Neural cell (in vitro differentiated cells): ENCODE measurements at regions not wholly inside any gene's neighbourhood (a gene's known extent, or its start where the extent isn't known, plus 50 kb on each side); places are given as distances from the start of the nearest gene placed in this dataset.

Experiments used
- H2AFZ ChIP-seq: fragments of 200-600, 300-800 bp; sonication (generic), shearing (Covaris generic); 2 replicates; pipeline ENCODE4 v1.6.0; 2014; ENCODE audit warnings: low read depth, mild to moderate bottlenecking, antibody characterized with exemption, low read length, moderate library complexity
- H3F3A ChIP-seq: fragments of 200-600 bp; shearing (Covaris generic); 2 replicates; pipeline ENCODE4 v1.6.1; 2016; ENCODE audit warnings: mild to moderate bottlenecking, moderate library complexity, mixed read lengths, antibody characterized with exemption, low read length; ENCODE audit not compliant: insufficient read depth, poor library complexity, severe bottlenecking
- H3K27ac ChIP-seq: fragments of 200-600, 300-800 bp; sonication (generic), shearing (Covaris generic); 2 replicates; pipeline ENCODE4 v1.5.1; 2014; ENCODE audit warnings: mild to moderate bottlenecking, low read length, moderate library complexity
- H3K27me3 ChIP-seq: fragments of 300-800, 200-600 bp; sonication (generic), shearing (Covaris generic); 2 replicates; pipeline ENCODE4 v1.6.0; 2014; ENCODE audit warnings: mild to moderate bottlenecking, low read depth, low read length, moderate library complexity; ENCODE audit not compliant: insufficient read depth
- H3K36me3 ChIP-seq: fragments of 300-800, 200-600 bp; sonication (generic), shearing (Covaris generic); 2 replicates; pipeline ENCODE4 v1.5.1; 2014; ENCODE audit warnings: mild to moderate bottlenecking, antibody characterized with exemption, low read length, moderate library complexity; ENCODE audit not compliant: insufficient read depth
- H3K4me2 ChIP-seq: fragments of 300-800, 200-600 bp; sonication (generic), shearing (Covaris generic); 2 replicates; pipeline ENCODE4 v1.6.0; 2014; ENCODE audit warnings: mild to moderate bottlenecking, low read length
- H3K4me3 ChIP-seq: fragments of 300-800, 200-600 bp; sonication (generic), shearing (Covaris generic); 2 replicates; pipeline ENCODE4 v1.5.1; 2014; ENCODE audit warnings: mild to moderate bottlenecking, low read length, moderate library complexity
- H3K79me2 ChIP-seq: fragments of 200-600 bp; shearing (Covaris generic); replicated peaks from 2 replicates; pipeline ENCODE4 v1.6.0; 2014; ENCODE audit warnings: mild to moderate bottlenecking, low read length, moderate library complexity; ENCODE audit not compliant: insufficient read depth
- H3K9ac ChIP-seq: fragments of 300-800, 200-600 bp; sonication (generic), shearing (Covaris generic); 2 replicates; pipeline ENCODE4 v1.6.1; 2016; ENCODE audit warnings: mild to moderate bottlenecking, low read length, mixed read lengths
- H3K9me2 ChIP-seq: fragments of 200-600 bp; shearing (Covaris generic); 2 replicates; pipeline ENCODE4 v1.6.1; 2016; ENCODE audit warnings: mild to moderate bottlenecking, low read length, mixed read lengths; ENCODE audit not compliant: insufficient read depth
- H3K9me3 ChIP-seq: fragments of 200-600, 300-800 bp; sonication (generic), shearing (Covaris generic); 2 replicates; pipeline ENCODE4 v1.6.1; 2016; ENCODE audit warnings: mild to moderate bottlenecking, mixed run types, low read length, moderate library complexity, mixed read lengths
- H4K20me1 ChIP-seq: fragments of 200-600 bp; shearing (Covaris generic); 2 replicates; pipeline ENCODE4 v1.6.1; 2016; ENCODE audit warnings: mild to moderate bottlenecking, mixed run types; ENCODE audit not compliant: insufficient read depth
- CTCF ChIP-seq: fragments of 450-650 bp; IDR thresholded peaks from 2 replicates; pipeline ENCODE4 v1.5.1; 2014; ENCODE audit warnings: antibody characterized with exemption, mild to moderate bottlenecking, moderate library complexity; ENCODE audit not compliant: poor library complexity, severe bottlenecking
- EP300 ChIP-seq: fragments of 450-650 bp; conservative IDR thresholded peaks from 2 replicates; pipeline ENCODE4 v1.6.1; 2014; ENCODE audit warnings: antibody characterized with exemption, mild to moderate bottlenecking, moderate library complexity; ENCODE audit not compliant: poor library complexity, severe bottlenecking
- EZH2 ChIP-seq: fragments of 200-600, 300-800 bp; shearing (Covaris generic), sonication (generic); IDR thresholded peaks from 2 replicates; pipeline ENCODE4 v1.6.1; 2014; ENCODE audit warnings: antibody characterized with exemption, low read length, borderline replicate concordance, mild to moderate bottlenecking; ENCODE audit not compliant: insufficient read depth, poor library complexity, severe bottlenecking
- MXI1 ChIP-seq: fragments of 450-650 bp; conservative IDR thresholded peaks from 2 replicates; pipeline ENCODE4 v1.6.1; 2014; ENCODE audit warnings: antibody characterized with exemption, mild to moderate bottlenecking; ENCODE audit not compliant: poor library complexity, severe bottlenecking
- POLR2AphosphoS5 ChIP-seq: IDR thresholded peaks from 2 replicates; pipeline ENCODE4 v1.6.1; 2012
- RAD21 ChIP-seq: fragments of 450-650 bp; conservative IDR thresholded peaks from 2 replicates; pipeline ENCODE4 v1.6.1; 2014; ENCODE audit warnings: antibody characterized with exemption, mild to moderate bottlenecking, moderate library complexity
- REST ChIP-seq: IDR thresholded peaks from 2 replicates; pipeline ENCODE4 v1.6.1; 2012; ENCODE audit warnings: borderline replicate concordance
- SMC3 ChIP-seq: fragments of 450-650 bp; conservative IDR thresholded peaks from 2 replicates; pipeline ENCODE4 v1.6.1; 2014; ENCODE audit warnings: antibody characterized with exemption, mild to moderate bottlenecking, moderate library complexity; ENCODE audit not compliant: poor library complexity
- TAF1 ChIP-seq: IDR thresholded peaks from 2 replicates; pipeline ENCODE4 v1.6.1; 2012; ENCODE audit warnings: low read depth

- no peak overlapping the region for H3K4me2 ChIP-seq
- no peak overlapping the region for H3K27ac ChIP-seq
- no peaks in the 10 kb centered on the region for H3K9me2 ChIP-seq
- no peaks in the 10 kb centered on the region for H3K79me2 ChIP-seq
- H4K20me1 ChIP-seq = no peaks in the 10 kb centered on the region
- H3K9ac ChIP-seq = no peak overlapping the region
- TF ChIP-seq SMC3 (no peak), MXI1 (no peak), RAD21 (no peak), CTCF (no peak), TAF1 (no peak), POLR2AphosphoS5 (no peak), EP300 (no peak), REST (no peak), EZH2 (no peak)
- H3K36me3 ChIP-seq = no peaks in the 10 kb centered on the region
- no peaks in the 10 kb centered on the region for H3K27me3 ChIP-seq
- no peak overlapping the region for H2AFZ ChIP-seq
- H3K9me3 ChIP-seq = no peaks in the 10 kb centered on the region
- H3K4me3 ChIP-seq = no peak overlapping the region
- H3F3A ChIP-seq = no peaks in the 10 kb centered on the region
Measured at GRCh38 chr7:67598469-67598868, 601.8 kb downstream of the TYW1 start.

- Histone ChIP-seq H3F3A (no peaks in the 10 kb centered on the region), H3K9ac (no peak overlapping the region)
- TF ChIP-seq POLR2AphosphoS5 = no peak
- no peak for TF ChIP-seq EP300
- no peak for TF ChIP-seq EZH2
- TF ChIP-seq TAF1 = no peak
- no peak for TF ChIP-seq SMC3
- no peak for TF ChIP-seq CTCF
- no peak for TF ChIP-seq RAD21
- no peak for TF ChIP-seq REST
- no peak for TF ChIP-seq MXI1
Measured at GRCh38 chr7:67599331-67600062, 602.9 kb downstream of the TYW1 start.

More at GRCh38 chr7:67599331-67600062, 602.9 kb downstream of the TYW1 start:
- no peak overlapping the region for H2AFZ ChIP-seq
- no peak overlapping the region for H3K4me3 ChIP-seq
- H3K9me2 ChIP-seq = no peaks in the 10 kb centered on the region
- no peaks in the 10 kb centered on the region for H3K79me2 ChIP-seq
- no peaks in the 10 kb centered on the region for H4K20me1 ChIP-seq
- H3K9me3 ChIP-seq = no peaks in the 10 kb centered on the region
- no peak overlapping the region for H3K4me2 ChIP-seq
- H3K27me3 ChIP-seq = no peaks in the 10 kb centered on the region
- no peak overlapping the region for H3K27ac ChIP-seq
- H3K36me3 ChIP-seq = no peaks in the 10 kb centered on the region
